Breast epithelium (tissue), 3 donors: ENCODE measurements at regions not wholly inside any gene's neighbourhood (a gene's known extent, or its start where the extent isn't known, plus 50 kb on each side); places are given as distances from the start of the nearest gene placed in this dataset.

Experiments
- CTCF ChIP-seq, 3 donors: fragments of 450-650 bp; IDR thresholded peaks; one replicate each; pipeline ENCODE4 v1.5.1; 2016 to 2017; ENCODE audit warnings: antibody characterized with exemption in 3 of 3, mild to moderate bottlenecking in 3 of 3, moderate library complexity in 3 of 3
- POLR2A ChIP-seq: fragments of 450-650 bp; IDR thresholded peaks from one replicate; pipeline ENCODE4 v1.6.1; 2016; ENCODE audit warnings: antibody characterized with exemption, mild to moderate bottlenecking, moderate library complexity
- POLR2AphosphoS5 ChIP-seq, 3 donors: sonication (generic); formaldehyde crosslinking; IDR thresholded peaks; one replicate each; pipeline ENCODE4 v1.6.1; 2017; ENCODE audit warnings: antibody characterized with exemption in 3 of 3

GRCh38 chr3:28646435-28646834 is 297.8 kb upstream of the AZI2 start:
- TF ChIP-seq CTCF (IDR thresholded peaks at IDR 0.05) (no peak), POLR2A (no peak), POLR2AphosphoS5 (IDR thresholded peaks at IDR 0.05) (no peak)
